HUDEP-2 (cell line): ENCODE measurements at regions not wholly inside any gene's neighbourhood (a gene's known extent, or its start where the extent isn't known, plus 50 kb on each side); places are given as distances from the start of the nearest gene placed in this dataset.
"Not testable (repeated sequence)": the region's sequence is repeated elsewhere in the genome, so short reads cannot be mapped to it uniquely, and the experiment has no call there.

ENCODE experiments used
- DNase-seq, 76 experiments: peaks; one replicate each; lab custom pipeline; 2025; ENCODE audit not compliant: unreplicated experiment in 76 of 76; lab: John Stamatoyannopoulos, UW

DNA sequence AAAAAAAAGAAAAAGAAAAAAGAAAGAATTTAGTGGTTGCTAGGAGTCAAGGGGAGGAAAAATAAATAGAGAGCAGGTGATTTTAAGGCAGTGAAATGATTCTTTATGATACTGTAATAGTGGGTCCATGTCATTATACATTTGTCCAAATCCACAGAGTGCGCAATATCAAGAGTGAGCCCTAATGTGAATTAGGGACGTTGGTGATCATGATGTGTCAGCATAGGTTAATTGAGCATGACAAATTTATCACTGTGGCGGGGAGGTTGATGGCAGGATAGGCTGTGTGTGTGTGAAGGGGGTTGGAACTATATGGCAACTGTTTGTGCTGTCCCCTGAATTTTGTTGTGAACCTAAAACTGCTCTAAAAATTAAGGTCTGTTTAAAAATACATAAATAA is 357.8 kb downstream of the ICE1 start:
- no peak for DNase-seq

DNA sequence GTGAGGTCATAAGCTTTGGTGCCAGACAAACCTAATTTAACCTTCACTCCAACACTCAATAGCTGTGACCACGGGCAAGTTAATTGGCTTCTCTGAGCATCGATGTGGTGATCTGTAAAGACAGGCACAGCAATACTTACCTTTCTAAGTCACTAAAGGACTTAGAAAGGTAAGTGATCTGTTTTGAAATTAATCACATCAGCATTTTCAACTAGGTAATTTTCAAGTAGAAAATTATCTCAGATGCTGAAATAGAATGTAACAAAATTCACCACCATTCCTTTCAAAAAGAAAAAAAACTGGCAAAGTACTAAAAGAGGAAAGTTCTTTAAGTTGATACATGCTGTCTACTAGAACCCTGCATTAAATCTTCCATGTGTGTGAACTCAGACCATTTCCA is 354.5 kb downstream of the ICE1 start:
- no peak for DNase-seq

DNA sequence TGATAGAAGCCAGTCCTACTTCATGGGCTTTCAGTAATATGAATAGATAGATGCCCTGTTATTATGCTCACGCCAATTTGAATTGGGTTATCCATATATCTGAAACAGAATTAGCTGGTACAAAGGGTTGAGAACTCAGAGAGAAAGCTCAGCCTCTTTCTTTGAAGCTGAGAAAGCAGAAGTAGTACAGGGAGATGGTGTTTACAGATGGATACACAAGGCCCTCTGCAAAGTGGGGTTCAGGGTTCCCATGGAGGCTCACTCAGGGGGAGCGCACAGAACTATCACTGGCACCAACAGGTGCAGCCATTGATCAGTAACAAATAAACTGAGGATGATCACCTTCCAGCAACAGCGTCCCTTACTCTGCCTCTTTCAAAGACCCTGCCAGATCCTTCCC is 349.7 kb downstream of the ICE1 start:
- DNase-seq, result no peak

DNA sequence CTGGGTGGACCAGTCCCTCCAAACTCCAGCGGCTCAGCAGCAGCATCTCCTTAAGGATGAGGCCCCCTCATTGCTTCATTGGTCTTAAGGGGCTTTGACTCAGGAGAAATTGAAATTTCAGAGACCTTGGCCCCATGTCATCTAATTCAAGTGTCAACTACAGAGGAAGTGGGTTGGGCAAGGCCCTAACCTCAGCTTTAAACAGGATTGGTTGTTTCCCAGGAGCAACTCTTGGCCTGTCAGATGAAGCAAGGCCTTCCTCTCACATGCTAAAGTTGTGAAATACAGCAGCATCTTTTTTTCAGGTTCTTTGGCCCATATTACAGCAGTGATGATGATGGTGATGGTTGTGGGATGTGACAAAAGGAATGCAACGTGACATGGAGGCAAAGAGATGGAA is 348.3 kb downstream of the ICE1 start:
- no peak for DNase-seq

DNA sequence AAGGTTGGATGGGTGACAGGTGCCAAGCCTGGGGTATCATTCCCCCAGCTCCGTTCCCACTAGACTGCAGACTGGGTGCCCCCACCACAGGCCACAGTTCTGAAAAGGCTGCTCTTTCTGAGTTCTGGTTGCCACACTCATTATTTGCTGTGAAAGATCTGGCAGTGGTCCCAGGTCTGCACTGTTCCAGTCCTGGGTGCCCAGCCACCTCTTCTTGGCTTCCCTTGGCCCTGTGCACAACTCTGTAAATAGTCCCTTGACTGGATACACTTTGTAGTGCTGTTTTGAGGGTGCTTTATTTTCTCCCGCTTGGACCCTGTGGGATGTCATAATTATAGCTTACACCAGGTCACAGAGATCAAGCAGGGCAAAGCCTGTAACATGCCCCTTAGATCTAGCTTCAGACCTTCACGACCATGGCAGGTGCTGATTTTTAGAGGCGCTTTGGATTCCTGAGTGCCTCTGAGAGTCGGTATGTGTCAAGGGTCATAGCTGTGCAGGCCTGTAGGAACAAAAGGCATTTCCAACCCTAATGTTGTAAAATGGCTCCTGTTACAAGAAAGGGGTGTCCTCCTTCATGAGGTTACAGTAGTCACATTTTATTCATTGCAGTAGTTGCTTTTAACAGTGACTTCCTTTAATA is 344.9 kb downstream of the ICE1 start:
- DNase-seq, result no peak

DNA sequence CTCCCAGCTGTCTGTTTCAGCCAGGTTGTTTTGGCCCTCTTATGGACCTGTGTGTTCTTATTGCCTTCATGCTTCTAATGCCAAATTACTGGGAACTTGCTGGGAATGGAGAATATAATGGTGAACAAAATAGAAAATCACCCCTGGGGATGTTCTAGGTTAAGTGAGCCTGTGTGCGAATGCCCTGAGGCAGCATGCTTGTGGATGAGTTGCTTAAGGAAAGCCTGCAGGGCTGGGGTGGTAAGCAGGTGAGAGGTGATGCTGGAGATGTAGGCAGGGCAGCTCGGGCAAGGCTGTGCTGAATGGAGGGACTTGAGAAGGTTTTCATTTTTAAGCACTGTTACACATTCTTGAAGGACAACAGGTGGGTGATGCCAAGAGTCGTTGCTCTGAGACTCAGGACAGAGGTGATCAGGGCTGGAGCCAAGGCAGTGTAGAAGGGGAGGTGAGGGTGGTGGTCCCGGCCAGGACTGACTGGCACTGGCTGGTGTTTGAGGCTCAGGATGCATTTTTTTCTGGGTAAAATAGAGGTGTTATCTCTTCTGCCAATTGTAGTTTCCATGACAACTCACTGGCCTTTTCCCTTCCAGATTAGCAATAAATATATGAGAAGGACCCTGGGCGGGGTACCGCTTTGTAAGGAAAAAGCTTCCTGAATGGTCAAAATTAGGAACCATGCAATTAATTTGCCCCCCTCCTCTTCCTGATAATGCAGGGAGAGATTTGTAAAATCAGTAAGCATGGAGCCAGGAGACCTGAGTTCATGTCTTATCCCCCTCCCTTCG is 342.8 kb downstream of the ICE1 start:
- DNase-seq, result no peak

DNA sequence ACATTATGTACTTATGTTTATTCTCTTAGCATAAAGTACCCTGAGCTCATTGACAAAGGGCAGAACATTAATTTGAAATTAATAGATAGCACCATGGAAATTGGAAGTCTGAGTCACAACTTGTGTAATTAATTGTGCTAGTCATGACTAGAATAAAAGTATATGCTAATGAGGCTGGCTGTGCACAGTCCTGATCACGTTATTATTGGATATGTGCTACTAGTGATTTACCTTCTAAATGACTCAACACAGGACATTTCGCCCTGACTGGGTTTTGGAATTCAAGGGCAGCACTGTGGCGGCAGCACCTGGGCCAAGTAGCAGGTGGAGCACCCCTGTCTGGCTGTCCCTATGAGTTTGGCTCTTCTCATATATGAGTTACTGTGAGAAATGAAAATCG is 341.8 kb downstream of the ICE1 start:
- no peak for DNase-seq

DNA sequence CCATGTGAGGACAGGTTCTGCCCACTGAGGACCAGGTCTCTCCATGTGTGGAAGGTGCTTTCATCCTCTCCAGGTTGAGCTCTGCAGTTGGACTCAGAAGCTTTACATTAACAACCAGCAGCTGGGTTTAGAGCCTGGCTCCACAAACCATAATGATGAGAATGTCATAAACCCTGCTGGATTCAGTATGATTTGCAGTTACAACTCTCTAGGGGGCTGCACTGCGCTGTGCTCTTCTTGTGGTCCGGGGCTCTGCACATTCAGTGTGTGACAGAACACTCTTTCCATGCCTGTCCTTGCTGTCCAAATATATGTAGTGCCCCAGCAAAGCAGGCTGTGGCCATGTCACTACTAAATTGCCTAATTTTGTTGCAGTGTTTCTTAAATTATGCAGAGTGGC is 334.3 kb downstream of the ICE1 start:
- DNase-seq, result no peak

DNA sequence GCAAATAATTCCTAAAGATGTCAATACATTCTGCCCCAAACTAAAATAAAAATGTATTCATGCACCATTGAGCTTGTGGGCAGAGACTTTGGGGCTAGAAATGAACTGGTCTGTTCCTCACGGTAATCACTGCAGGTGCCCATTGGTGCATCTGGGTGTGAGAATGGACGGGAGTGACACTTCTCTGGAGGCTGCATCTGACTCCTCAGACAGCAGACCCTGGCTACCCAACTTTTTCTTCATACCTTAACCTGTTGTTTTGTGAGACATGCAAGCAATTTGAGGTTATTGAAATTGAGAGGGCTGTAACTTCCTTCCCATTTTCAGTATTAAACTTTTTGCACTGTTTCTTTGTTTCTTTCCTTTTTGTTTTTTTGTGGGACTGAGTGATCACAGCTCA is 333.4 kb downstream of the ICE1 start:
- DNase-seq, result no peak

DNA sequence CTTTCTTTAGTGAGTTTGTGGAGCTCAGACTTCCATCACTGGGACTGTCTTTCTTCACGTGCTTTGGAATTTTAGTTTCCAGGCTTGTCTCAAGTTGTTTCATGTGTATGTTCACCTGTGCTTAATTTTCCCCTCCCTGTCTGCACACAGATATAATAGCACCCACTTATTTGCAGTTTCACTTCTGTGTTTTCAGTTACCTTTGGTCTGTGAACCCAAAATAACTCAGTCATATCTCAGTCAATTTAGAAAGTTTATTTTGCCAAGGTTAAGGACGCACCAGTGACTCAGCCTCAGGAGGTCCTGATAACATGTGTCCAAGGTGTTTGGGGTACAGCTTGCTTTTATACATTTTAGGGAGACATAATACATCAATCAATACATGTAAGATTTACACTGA is 330.4 kb downstream of the ICE1 start:
- DNase-seq, result no peak

DNA sequence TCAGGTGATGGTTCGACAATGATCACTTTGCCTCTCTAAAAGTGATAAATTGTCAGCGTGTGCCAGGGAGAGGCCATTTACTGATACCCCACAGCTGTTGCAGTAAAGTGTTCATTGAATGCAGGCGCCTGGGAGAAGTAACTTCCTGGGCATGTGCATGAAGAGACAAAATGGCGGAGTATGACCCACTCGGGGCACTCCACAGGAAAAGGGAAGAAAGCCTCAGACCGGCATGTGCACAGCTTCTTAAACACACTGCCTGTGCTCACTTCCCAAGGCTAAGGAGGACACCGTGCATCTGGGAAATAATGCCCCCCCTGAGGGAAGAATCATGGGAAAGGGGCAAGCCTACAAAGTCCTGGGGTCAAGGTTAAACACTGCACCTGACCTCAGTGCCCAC is 329.5 kb downstream of the ICE1 start:
- DNase-seq, result no peak

DNA sequence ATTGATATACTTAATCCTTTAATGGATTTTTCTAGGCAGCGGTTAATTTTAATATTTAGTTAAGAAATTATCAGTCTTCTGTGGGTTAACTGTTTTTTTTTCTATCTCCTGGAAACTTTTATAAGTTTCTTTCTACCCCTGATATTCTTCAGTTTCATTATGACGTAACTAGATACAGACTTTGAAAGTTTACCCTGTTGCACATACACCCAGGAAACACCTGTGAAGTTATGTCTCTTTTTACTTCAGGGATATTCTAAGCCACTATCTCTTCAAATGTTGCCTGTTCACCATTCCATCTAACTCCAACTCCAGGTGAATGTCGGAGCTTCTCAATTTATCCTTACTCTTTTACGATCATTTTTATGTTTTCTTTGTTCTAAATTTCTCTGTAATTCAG is 329.0 kb downstream of the ICE1 start:
- no peak for DNase-seq

DNA sequence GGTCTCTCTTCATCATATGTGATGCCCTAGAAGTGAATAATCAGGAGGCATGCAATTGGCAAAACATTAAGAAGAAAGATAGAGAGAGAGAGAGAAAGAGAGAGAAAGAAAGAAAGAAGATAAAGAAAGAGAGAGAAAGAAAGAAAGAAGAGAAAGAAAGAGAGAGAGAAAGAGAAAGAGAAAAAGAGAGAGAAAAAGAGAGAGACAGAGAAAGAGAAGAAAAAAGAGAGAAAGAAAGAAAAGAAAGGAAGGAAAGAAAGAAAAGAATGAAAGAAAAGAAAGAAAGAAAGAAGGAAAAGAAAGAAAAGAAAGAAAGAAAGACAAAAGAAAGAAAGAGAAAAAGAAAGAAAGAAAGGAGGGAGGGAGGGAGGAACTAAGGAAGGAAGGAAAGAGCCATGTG is 318.9 kb downstream of the ICE1 start:
- DNase-seq, result no peak

DNA sequence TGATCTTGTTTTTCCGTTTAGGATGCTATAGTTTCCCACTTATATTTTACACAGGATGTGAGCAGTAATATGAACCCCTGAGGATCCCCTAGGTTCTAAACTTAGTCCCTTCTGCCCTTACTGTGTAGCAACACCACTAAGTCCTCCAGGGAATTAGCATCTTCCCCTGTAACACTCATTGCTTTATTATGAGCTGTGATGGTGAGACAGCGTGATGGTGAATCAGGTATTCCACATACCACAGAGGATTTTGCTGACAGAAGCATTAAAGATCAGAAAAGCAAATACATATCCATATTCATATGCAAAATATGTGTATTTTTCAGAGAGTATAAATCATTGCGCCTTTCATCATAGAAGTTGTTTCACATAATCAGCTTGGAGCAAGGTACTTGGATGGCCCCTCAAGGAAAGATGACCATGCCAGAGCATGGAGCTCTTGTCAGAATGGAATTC is 317.0 kb downstream of the ICE1 start:
- no peak for DNase-seq

DNA sequence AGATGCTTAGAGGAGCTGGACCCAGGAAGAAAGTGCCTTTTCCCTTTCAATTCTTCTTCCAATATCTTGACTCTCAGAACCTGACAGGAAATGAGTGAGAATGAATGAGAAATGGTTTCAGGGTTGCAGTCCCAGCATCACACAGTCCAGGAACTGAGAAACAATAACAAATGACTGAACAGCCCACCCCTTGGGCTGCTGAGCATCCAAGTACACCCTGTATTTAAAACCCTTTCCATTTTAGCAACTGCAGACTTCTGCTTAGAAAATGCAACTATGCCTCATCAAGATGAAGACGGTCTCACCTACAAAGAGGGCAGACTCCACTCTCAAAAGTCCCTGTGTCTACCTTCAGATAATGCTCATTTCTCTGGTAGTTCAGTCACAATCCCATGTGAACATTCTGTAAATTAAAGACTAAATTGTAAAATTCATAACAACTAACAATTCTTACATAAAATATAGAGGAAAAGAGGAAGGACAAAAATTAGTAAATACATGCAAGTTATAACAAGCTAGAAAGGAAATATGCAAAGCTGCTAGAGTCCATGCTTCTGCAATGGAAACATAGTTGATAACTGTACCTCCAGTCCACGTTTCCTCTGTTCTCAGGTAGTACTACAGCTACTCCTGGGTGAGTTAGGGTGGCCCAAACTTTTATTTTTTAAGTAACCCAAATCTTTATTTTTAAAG is 316.5 kb downstream of the ICE1 start:
- DNase-seq, result no peak

DNA sequence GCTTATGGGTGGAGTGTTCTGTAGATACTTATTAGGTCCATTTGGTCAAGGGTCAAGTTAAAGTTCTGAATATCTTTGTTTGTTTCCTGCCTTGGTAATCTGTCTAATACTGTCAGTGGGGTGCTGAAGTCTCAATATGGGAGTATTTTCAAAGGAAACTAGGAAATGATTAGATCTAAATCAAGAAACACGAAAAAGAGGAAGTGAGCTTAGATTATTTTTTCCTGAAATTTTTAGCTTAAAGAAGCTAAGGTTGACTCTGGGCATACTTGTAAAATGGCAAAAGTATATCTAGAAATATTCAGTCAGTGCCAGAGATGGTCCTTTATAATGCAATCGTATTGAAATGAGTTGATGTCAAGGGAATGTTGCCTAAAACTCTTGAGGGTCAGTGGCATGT is 313.5 kb downstream of the ICE1 start:
- no peak for DNase-seq

DNA sequence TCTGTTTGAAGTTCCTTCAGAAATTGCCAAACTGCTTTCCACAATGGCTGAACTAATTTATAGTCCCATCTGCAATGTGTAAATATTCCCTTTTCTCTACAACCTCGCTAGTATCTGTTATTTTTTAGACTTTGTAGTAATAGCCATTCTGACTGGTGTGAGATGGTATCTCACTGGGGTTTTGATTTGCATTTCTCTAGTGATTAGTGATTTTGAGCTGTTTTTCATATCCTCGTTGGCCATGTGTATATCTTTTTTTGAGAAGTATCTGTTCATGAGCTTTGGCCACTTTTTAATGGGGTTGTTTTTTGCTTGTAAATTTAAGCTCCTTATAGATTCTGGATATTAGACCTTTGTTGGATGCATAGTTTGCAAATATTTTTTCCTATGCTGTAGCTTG is 310.6 kb downstream of the ICE1 start:
- DNase-seq, result not testable (repeated sequence)

DNA sequence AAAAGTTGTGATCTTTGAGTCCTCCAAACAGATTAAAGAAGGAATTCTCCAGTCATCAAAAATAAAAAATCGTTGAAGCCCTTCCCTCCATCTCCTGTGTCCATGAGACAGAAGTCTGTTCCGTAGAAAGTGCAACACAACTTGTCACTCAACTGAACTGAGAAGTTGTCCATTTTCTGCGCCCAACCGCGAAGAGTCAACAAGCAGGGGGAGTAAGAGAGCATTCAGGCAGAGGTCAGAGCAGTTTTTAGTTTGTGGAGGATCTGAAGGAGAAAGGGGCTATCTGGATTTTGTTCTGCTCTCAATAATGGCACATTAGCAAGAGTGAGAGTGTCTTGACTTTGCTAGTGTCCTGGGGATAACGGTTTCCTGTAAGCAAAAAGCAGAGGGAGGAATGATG is 303.9 kb downstream of the ICE1 start:
- DNase-seq, result no peak

DNA sequence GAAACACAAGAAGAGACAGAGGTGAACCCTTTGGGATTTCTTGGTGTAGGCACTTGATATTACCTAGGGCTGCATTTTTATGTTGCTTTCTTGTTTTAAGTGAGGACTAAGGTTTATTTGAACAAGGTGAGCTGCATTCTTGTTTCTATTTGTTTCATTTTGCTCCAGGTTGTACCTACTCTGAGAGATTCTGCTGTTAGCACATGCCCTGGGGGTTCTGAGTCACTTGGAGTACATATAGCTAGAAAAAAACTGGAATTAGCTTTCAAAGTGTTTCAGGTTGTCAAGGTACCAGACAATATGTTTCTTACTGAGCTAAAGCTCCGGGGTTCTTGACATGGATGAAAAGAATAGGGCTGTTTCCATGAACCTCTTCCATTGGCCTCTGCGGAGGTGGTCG is 299.4 kb downstream of the ICE1 start:
- DNase-seq, result no peak

DNA sequence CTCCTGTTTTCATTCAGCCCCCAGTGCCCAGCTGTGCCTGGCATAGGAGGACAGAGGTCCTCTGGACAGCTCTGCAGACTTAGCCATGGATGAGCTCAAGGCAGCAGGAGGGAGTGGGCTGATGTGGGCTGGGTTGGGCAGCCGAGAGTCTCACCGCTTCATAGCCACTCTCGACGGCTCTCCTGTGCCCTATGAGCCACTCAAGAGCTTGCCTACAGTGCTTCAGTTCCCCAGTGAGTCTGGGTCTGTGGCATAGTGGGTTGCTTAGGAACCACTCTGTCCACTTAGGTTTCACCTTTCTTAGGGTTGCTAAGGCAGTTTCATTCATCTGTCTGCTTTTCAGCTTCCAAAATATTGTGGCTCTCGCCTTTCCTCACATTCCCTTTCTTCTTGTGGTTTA is 296.8 kb downstream of the ICE1 start:
- no peak for DNase-seq

DNA sequence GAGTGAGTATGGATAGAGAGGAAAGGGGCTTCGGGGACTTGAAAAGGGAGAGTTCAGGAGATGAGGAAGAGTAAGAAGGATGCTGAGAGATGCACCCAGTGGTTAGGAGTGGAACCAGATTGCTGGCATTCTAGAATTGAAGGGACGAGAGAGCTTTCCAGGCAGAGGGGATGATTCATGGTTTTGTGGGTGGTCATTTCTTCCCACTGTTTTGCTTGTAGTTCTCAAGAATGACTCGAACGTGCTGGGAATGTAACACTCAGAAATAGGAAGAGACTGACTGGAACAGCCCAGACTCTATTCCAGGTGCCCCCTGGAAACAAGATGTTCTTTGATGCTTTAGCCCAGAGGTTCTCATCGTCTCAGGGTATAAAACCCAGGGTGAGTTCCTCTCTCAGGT is 294.2 kb downstream of the ICE1 start:
- no peak for DNase-seq

DNA sequence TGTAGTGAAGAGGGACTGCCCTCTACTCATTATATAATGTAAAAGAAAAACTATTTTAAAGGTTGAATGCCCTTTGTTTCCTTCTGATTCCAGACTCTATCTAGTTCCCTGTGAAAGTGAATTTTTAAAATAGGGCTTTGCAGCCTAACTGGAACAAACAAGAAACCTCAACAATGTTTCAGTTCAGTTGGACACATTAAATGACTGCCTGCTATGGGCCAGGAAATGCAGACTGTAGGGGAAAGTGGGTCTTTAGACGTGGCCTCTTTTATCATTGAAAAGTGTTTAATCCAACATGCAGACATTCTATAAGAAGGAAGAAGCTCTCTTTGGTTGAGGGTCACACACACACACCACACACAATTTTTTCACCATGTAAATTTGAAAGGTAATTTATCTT is 289.1 kb downstream of the ICE1 start:
- no peak for DNase-seq
